Keratinocyte (primary cell): ENCODE measurements at regions not wholly inside any gene's neighbourhood (a gene's known extent, or its start where the extent isn't known, plus 50 kb on each side); places are given as distances from the start of the nearest gene placed in this dataset.
A peak's percentile ranks its signal among the peaks of the same experiment; 100 is the strongest.

Experiments
- DNase-seq: peaks from one replicate; pipeline ENCODE4 v3.0.0-alpha.2; 2011; ENCODE audit warnings: low read depth, missing footprints, low spot score
- FAIRE-seq: peaks from 2 replicates; lab custom pipeline; 2011; peaks lifted over from hg19 to GRCh38; lab: Jason Lieb, UNC
- H2AFZ ChIP-seq: 2 replicates; pipeline ENCODE4 v1.6.0; 2012; ENCODE audit warnings: low read length, control low read depth, inconsistent platforms; ENCODE audit not compliant: control insufficient read depth
- H3K27ac ChIP-seq: 2 replicates; pipeline ENCODE4 v1.5.1; 2011; ENCODE audit warnings: low read length; ENCODE audit not compliant: control insufficient read depth, insufficient read depth
- H3K27me3 ChIP-seq: 3 replicates; pipeline ENCODE4 v1.6.0; 2011; ENCODE audit warnings: low read length; ENCODE audit not compliant: control insufficient read depth, insufficient read depth; ENCODE audit errors: extremely low read depth
- H3K36me3 ChIP-seq, 2 experiments: 2 replicates in 1 of 2; 3 replicates in 1 of 2; pipeline ENCODE4 v1.5.1; 2011; ENCODE audit warnings: low read length in 2 of 2, mild to moderate bottlenecking in 1 of 2; ENCODE audit not compliant: control insufficient read depth in 2 of 2, insufficient read depth in 2 of 2; ENCODE audit errors: extremely low read depth in 1 of 2
- H3K4me1 ChIP-seq: 3 replicates; pipeline ENCODE4 v1.5.1; 2011; ENCODE audit warnings: low read length; ENCODE audit not compliant: control insufficient read depth, insufficient read depth; ENCODE audit errors: extremely low read depth
- H3K4me2 ChIP-seq: 3 replicates; pipeline ENCODE4 v1.6.0; 2011; ENCODE audit warnings: low read depth, low read length; ENCODE audit not compliant: control insufficient read depth, insufficient read depth; ENCODE audit errors: extremely low read depth
- H3K4me3 ChIP-seq, 3 experiments: fragments of 200-600 bp in 1 of 3; sonication (generic) in 1 of 3; 2 replicates in 2 of 3; 3 replicates in 1 of 3; pipeline ENCODE4 v1.5.1; 2011 to 2016; ENCODE audit warnings: low read length in 3 of 3, mild to moderate bottlenecking in 3 of 3, control low read depth in 2 of 3, inconsistent platforms in 1 of 3, low read depth in 1 of 3, mixed read lengths in 1 of 3, mixed run types in 1 of 3, moderate library complexity in 1 of 3; ENCODE audit not compliant: control insufficient read depth in 2 of 3, insufficient read depth in 2 of 3; ENCODE audit errors: extremely low read depth in 1 of 3
- H3K79me2 ChIP-seq: 2 replicates; pipeline ENCODE4 v1.6.0; 2012; ENCODE audit warnings: low read length; ENCODE audit not compliant: control insufficient read depth, insufficient read depth
- H3K9ac ChIP-seq: 3 replicates; pipeline ENCODE4 v1.6.0; 2011; ENCODE audit warnings: low read length; ENCODE audit not compliant: control insufficient read depth, insufficient read depth; ENCODE audit errors: extremely low read depth
- H3K9me1 ChIP-seq: 3 replicates; pipeline ENCODE4 v1.6.0; 2011; ENCODE audit warnings: low read length; ENCODE audit not compliant: control insufficient read depth, insufficient read depth; ENCODE audit errors: extremely low read depth
- H3K9me3 ChIP-seq: 2 replicates; pipeline ENCODE4 v1.5.1; 2012; ENCODE audit warnings: low read depth, low read length; ENCODE audit not compliant: control insufficient read depth
- H4K20me1 ChIP-seq: 3 replicates; pipeline ENCODE4 v1.6.0; 2011; ENCODE audit warnings: low read length; ENCODE audit not compliant: control insufficient read depth, insufficient read depth; ENCODE audit errors: extremely low read depth
- EZH2 ChIP-seq: IDR thresholded peaks from one replicate; pipeline ENCODE4 v1.6.1; 2012; ENCODE audit warnings: inconsistent platforms, mild to moderate bottlenecking, low read length, moderate library complexity
- dilution Hi-C: fragments of 300-500 bp; cut with MboI; formaldehyde crosslinking; loops from one replicate; pipeline ENCODE4 v1.7.0; 2020; ENCODE audit warnings: low sequenced_read_pairs; ENCODE audit not compliant: extremely low pct_ligation_motif_present
- TF ChIP-seq, protein P1 (sequence below), 3 experiments: IDR thresholded peaks in 1 of 3; conservative IDR thresholded peaks in 1 of 3; optimal IDR thresholded peaks in 1 of 3; 2 replicates in 2 of 3; 3 replicates in 1 of 3; pipeline versions ENCODE3 to v1.5.1; 2011; ENCODE audit warnings: low read length in 3 of 3, mild to moderate bottlenecking in 3 of 3, moderate library complexity in 2 of 3, control low read depth in 1 of 3, inconsistent platforms in 1 of 3; ENCODE audit not compliant: insufficient read depth in 2 of 3; ENCODE audit errors: extremely low read depth in 1 of 3

DNA sequence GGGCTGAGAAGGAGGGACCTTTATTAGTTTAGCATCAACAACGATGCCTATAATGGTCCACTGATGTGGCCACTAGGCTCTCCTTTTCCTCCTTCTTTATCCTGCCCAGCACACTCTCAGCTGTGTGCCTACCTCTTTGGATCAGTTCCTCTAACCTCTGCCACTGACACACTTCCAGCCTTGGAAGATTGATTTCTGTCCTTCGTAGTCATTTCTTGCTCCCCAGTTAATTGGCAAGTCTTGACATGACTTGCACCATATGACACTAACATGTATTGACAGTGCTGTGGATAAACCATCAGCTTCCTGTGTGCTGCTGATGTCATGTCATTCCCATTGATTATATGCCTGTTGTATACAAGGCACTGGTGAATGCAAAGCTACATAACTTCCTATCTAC lies 90.2 kb upstream of the PLEKHG7 start:
- Histone ChIP-seq H3K9me3 (no peaks in the 10 kb centered on the region), H3K4me1 (peaks cover 13% of the 10 kb centered on the region), H2AFZ (no peak overlapping the region), H3K4me2 (peak overlapping the region; percentile 11), H4K20me1 (no peaks in the 10 kb centered on the region), H3K4me3 (no peak overlapping the region), H3K9ac (no peak overlapping the region), H3K27ac (no peak overlapping the region), H3K9me1 (no peaks in the 10 kb centered on the region), H3K79me2 (no peaks in the 10 kb centered on the region), H3K27me3 (no peaks in the 10 kb centered on the region), H3K36me3 (no peaks in the 10 kb centered on the region)
- FAIRE-seq (peak; percentile 85), DNase-seq (peak; percentile 80)
- no peak for TF ChIP-seq EZH2
- TF ChIP-seq, protein P1, sequence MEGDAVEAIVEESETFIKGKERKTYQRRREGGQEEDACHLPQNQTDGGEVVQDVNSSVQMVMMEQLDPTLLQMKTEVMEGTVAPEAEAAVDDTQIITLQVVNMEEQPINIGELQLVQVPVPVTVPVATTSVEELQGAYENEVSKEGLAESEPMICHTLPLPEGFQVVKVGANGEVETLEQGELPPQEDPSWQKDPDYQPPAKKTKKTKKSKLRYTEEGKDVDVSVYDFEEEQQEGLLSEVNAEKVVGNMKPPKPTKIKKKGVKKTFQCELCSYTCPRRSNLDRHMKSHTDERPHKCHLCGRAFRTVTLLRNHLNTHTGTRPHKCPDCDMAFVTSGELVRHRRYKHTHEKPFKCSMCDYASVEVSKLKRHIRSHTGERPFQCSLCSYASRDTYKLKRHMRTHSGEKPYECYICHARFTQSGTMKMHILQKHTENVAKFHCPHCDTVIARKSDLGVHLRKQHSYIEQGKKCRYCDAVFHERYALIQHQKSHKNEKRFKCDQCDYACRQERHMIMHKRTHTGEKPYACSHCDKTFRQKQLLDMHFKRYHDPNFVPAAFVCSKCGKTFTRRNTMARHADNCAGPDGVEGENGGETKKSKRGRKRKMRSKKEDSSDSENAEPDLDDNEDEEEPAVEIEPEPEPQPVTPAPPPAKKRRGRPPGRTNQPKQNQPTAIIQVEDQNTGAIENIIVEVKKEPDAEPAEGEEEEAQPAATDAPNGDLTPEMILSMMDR (optimal IDR thresholded peaks at IDR 0.05 in 1 of 3, IDR thresholded peaks at IDR 0.05 in 1 of 3, conservative IDR thresholded peaks at IDR 0.05 in 1 of 3; ENCODE audit: extremely low read depth in 1 of 3, insufficient read depth in 2 of 3, low read length in 3 of 3): no peak
- dilution Hi-C loops: no loop called here

DNA sequence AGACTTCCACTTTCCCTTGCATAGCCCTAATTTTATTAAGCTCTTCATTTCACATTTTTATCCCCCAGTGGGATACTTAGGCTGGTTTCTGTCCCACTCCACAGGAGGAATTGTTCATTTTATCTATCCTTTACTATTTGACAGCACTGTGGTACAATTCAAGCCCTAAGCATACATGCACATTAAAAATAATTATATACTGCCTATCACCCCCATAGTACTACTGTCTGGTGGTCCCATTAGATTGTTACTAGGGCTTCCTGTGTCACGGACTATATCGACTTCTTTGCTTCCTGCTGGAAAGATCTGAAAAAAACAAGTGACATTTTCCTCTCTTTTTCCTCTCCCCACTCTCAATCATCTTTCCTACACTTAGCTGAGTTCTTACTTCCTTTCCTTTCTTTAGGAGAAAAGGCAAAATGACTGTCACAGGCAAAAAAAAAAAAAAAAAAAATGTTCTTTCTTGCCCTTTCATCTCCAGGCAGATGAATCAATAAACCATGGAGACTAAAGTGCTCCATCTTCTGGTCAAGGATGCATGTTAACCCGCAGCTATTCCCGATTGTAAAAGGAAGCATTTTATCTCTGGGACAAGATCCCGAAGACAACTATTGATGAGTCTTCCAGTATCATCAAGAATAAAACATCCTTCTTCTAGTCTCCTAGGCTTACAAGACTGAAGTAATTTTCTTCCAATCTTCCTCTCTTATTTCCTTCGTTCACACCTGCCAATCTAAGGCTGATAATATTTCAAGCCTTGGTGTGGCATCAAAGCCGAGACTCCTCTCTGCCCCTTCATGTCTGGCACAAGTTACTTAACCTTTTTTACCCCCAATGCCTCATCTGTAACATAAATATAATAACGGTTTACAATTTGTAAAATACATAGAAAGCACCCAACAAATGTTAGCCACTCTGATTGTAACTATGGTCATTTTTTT lies 94.4 kb upstream of the PLEKHG7 start:
- DNase-seq (no peak), FAIRE-seq (peak; percentile 89)
- H3K27ac ChIP-seq: no peak overlapping the region
- H3K4me3 ChIP-seq: no peak overlapping the region
- peak overlapping the region; percentile 20 for H3K4me2 ChIP-seq
- TF ChIP-seq, protein P1 (optimal IDR thresholded peaks at IDR 0.05 in 1 of 3, IDR thresholded peaks at IDR 0.05 in 1 of 3, conservative IDR thresholded peaks at IDR 0.05 in 1 of 3; ENCODE audit: extremely low read depth in 1 of 3, insufficient read depth in 2 of 3, low read length in 3 of 3): peak; percentile 55 to 57 (median 56)
- TF ChIP-seq EZH2: no peak
- peaks cover 17% of the 10 kb centered on the region for H3K4me1 ChIP-seq
- H3K9me1 ChIP-seq: no peaks in the 10 kb centered on the region
- H4K20me1 ChIP-seq: no peaks in the 10 kb centered on the region
- H3K9ac ChIP-seq: no peak overlapping the region
- H3K9me3 ChIP-seq: no peaks in the 10 kb centered on the region
- no peaks in the 10 kb centered on the region for H3K79me2 ChIP-seq
- no peaks in the 10 kb centered on the region for H3K27me3 ChIP-seq
- no peaks in the 10 kb centered on the region for H3K36me3 ChIP-seq
- dilution Hi-C loops: no loop called here
- H2AFZ ChIP-seq: peak overlapping the region; percentile 48
